SK-N-MC (cell line): ENCODE measurements at regions not wholly inside any gene's neighbourhood (a gene's known extent, or its start where the extent isn't known, plus 50 kb on each side); places are given as distances from the start of the nearest gene placed in this dataset.

Experiments
- EZH2 ChIP-seq: fragments of 200-600 bp; sonication (generic); IDR thresholded peaks from one replicate; pipeline ENCODE4 v1.6.1; 2017; ENCODE audit warnings: antibody characterized with exemption
- FOXP2 ChIP-seq: optimal IDR thresholded peaks from 2 replicates; pipeline ENCODE3; 2011; ENCODE audit warnings: mild to moderate bottlenecking, moderate library complexity; ENCODE audit not compliant: insufficient read depth; ENCODE audit errors: extremely low read length, control extremely low read depth
- POLR2AphosphoS5 ChIP-seq: IDR thresholded peaks from 2 replicates; pipeline ENCODE4 v1.6.1; 2012; ENCODE audit warnings: mild to moderate bottlenecking, low read depth, low read length, borderline replicate concordance

- TF ChIP-seq EZH2 (no peak), POLR2AphosphoS5 (no peak), FOXP2 (no peak)
Measured at GRCh38 chr2:41925712-41926111, 122.1 kb upstream of the PKDCC start.
